ENCODE measurements at regions not wholly inside any gene's neighbourhood (a gene's known extent, or its start where the extent isn't known, plus 50 kb on each side); places are given as distances from the start of the nearest gene placed in this dataset.

- TF ChIP-seq CTCF (IDR thresholded peaks at IDR 0.05; ENCODE audit: control extremely low read depth in 1 of 3, insufficient read depth in 1 of 3, low read depth in 1 of 3, low read length in 3 of 3) = peak; percentile 76 to 87 (median 76)
- TF ChIP-seq EZH2 (IDR thresholded peaks at IDR 0.05; ENCODE audit: low read depth, low read length, severe bottlenecking) = no peak
Measured at GRCh38 chr22:22357024-22357883, 112.7 kb downstream of the VPREB1 start.

All from H1 (cell line).